Spleen (tissue), 7 donors: ENCODE measurements at regions not wholly inside any gene's neighbourhood (a gene's known extent, or its start where the extent isn't known, plus 50 kb on each side); places are given as distances from the start of the nearest gene placed in this dataset.

Experiments
- POLR2A ChIP-seq, 3 donors: fragments of 450-650 bp; IDR thresholded peaks; one replicate each; pipeline ENCODE4 v1.5.1; 2017; ENCODE audit warnings: antibody characterized with exemption in 3 of 3, mild to moderate bottlenecking in 1 of 3
- POLR2AphosphoS5 ChIP-seq, 3 donors: sonication (generic); formaldehyde crosslinking; IDR thresholded peaks; one replicate each; pipeline ENCODE4 v1.5.1; 2017; ENCODE audit warnings: antibody characterized with exemption in 3 of 3
- TF ChIP-seq, protein P1 (sequence below), 11 experiments: fragments of 200-600 bp in 7 of 11; fragments of 450-650 bp in 4 of 11; sonication (generic) in 4 of 11; IDR thresholded peaks in 8 of 11; conservative IDR thresholded peaks in 3 of 11; 1 replicate in 7 of 11; 2 replicates in 4 of 11; pipeline versions ENCODE4 v1.4.0 to v1.8.0; 2016 to 2021; ENCODE audit warnings: antibody characterized with exemption in 11 of 11, inconsistent platforms in 4 of 11, mild to moderate bottlenecking in 1 of 11
- donor health status: DM: no; HTN: no; CAD: no; lungs with moderate emphysema.
- donor health status: DM: no; HTN: no; CAD: no.
- donor health status: DM: no; HTN: no; CAD: no.

DNA sequence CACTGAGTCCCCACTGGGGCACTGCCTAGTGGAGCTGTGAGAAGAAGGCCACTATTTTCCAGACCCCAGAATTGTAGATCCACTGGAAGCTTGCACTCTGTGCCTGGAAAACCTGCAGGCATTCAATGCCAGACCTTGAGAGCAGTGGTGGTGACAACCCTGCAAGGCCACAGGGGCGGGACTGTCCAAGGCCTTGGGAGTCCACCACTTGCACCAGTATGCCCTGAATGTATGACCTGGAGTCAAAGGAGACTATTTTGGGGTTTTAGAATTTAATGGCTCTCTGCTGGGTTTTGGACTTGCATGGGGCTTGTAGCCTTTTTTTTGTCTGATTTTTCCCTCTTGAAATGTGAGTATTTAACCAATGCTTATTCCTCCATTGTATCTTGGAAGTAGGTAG, 145.8 kb downstream of the MSN start:
- TF ChIP-seq, protein P1, sequence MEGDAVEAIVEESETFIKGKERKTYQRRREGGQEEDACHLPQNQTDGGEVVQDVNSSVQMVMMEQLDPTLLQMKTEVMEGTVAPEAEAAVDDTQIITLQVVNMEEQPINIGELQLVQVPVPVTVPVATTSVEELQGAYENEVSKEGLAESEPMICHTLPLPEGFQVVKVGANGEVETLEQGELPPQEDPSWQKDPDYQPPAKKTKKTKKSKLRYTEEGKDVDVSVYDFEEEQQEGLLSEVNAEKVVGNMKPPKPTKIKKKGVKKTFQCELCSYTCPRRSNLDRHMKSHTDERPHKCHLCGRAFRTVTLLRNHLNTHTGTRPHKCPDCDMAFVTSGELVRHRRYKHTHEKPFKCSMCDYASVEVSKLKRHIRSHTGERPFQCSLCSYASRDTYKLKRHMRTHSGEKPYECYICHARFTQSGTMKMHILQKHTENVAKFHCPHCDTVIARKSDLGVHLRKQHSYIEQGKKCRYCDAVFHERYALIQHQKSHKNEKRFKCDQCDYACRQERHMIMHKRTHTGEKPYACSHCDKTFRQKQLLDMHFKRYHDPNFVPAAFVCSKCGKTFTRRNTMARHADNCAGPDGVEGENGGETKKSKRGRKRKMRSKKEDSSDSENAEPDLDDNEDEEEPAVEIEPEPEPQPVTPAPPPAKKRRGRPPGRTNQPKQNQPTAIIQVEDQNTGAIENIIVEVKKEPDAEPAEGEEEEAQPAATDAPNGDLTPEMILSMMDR (IDR thresholded peaks at IDR 0.05 in 8 of 11, conservative IDR thresholded peaks at IDR 0.05 in 3 of 11), result no peak
- no peak for TF ChIP-seq POLR2AphosphoS5 (IDR thresholded peaks at IDR 0.05)
- TF ChIP-seq POLR2A (IDR thresholded peaks at IDR 0.05), result no peak
